HG02763 (cell line): ENCODE measurements at regions not wholly inside any gene's neighbourhood (a gene's known extent, or its start where the extent isn't known, plus 50 kb on each side); places are given as distances from the start of the nearest gene placed in this dataset.
"Not testable (repeated sequence)": the region's sequence is repeated elsewhere in the genome, so short reads cannot be mapped to it uniquely, and the experiment has no call there.

Experiments used
- ATAC-seq: cut with Tn5 transposase; IDR thresholded peaks from one replicate; pipeline ENCODE4 v1.9.1; 2021; ENCODE audit warnings: mild to moderate bottlenecking, moderate library complexity; ENCODE audit not compliant: unreplicated experiment

- no peak for ATAC-seq
Observed at GRCh38 chr21:28877318-28877884, 115.3 kb downstream of the LTN1 start.

GRCh38 chr21:28875078-28875477, 117.6 kb downstream of the LTN1 start:
- ATAC-seq: no peak

GRCh38 chr21:28872218-28872617, 120.5 kb downstream of the LTN1 start:
- ATAC-seq: no peak

- ATAC-seq: no peak
Observed at GRCh38 chr21:28871388-28872010, 121.2 kb downstream of the LTN1 start.

- ATAC-seq: no peak
Observed at GRCh38 chr21:28867401-28867800, 125.3 kb downstream of the LTN1 start.

GRCh38 chr21:28865488-28866186, 127.0 kb downstream of the LTN1 start:
- ATAC-seq: no peak

GRCh38 chr21:28858424-28858823, 134.3 kb downstream of the LTN1 start:
- no peak for ATAC-seq

- no peak for ATAC-seq
Observed at GRCh38 chr21:28857752-28858151, 134.9 kb downstream of the LTN1 start.

GRCh38 chr21:28856588-28857250, 136.0 kb downstream of the LTN1 start:
- ATAC-seq: no peak

GRCh38 chr21:28852706-28853105, 140.0 kb downstream of the LTN1 start:
- no peak for ATAC-seq

- ATAC-seq: no peak
Observed at GRCh38 chr21:28851645-28852044, 141.0 kb downstream of the LTN1 start.

- ATAC-seq: not testable (repeated sequence)
Observed at GRCh38 chr21:28839237-28839636, 153.4 kb downstream of the LTN1 start.

- not testable (repeated sequence) for ATAC-seq
Observed at GRCh38 chr21:28837426-28837825, 155.3 kb downstream of the LTN1 start.

GRCh38 chr21:28836588-28836987, 156.1 kb downstream of the LTN1 start:
- not testable (repeated sequence) for ATAC-seq

- no peak for ATAC-seq
Observed at GRCh38 chr21:28834335-28835238, 158.1 kb downstream of the LTN1 start.

- no peak for ATAC-seq
Observed at GRCh38 chr21:28833609-28834008, 159.1 kb downstream of the LTN1 start.

GRCh38 chr21:28833182-28833581, 159.5 kb downstream of the LTN1 start:
- ATAC-seq: no peak

- ATAC-seq: no peak
Observed at GRCh38 chr21:28832715-28833061, 160.0 kb downstream of the LTN1 start.

GRCh38 chr21:28832013-28832714, 160.5 kb downstream of the LTN1 start:
- ATAC-seq: no peak

GRCh38 chr21:28828981-28829380, 163.7 kb downstream of the LTN1 start:
- ATAC-seq: no peak
